HEK293 (cell line): ENCODE measurements at regions not wholly inside any gene's neighbourhood (a gene's known extent, or its start where the extent isn't known, plus 50 kb on each side); places are given as distances from the start of the nearest gene placed in this dataset.

Experiments used
- CTCF ChIA-PET: fragments of 350-600 bp; formaldehyde crosslinking; extraction: SDS; loops from one replicate; lab custom pipeline; 2021; ENCODE audit warnings: antibody characterized with exemption; lab: Yijun Ruan, JAX
- POLR2A ChIA-PET: fragments of 300-600 bp; formaldehyde crosslinking; extraction: SDS; loops from one replicate; lab custom pipeline; 2020; ENCODE audit warnings: antibody characterized with exemption, inconsistent platforms; lab: Yijun Ruan, JAX
- H3K27ac ChIP-seq: fragments of 200-500 bp; sonication (Bioruptor generic); 2 replicates; pipeline ENCODE4 v1.5.1; 2014; ENCODE audit warnings: low read depth, low read length, control low read depth, inconsistent platforms; ENCODE audit errors: extremely low read depth
- H3K36me3 ChIP-seq, 2 experiments: fragments of 200-500 bp in 1 of 2; sonication (Bioruptor generic) in 1 of 2; 1 replicate in 1 of 2; 2 replicates in 1 of 2; pipeline ENCODE4 v1.5.1; 2014 to 2017; ENCODE audit warnings: inconsistent platforms in 2 of 2, low read length in 2 of 2; ENCODE audit not compliant: control insufficient read depth in 2 of 2, insufficient read depth in 1 of 2
- H3K4me1 ChIP-seq: fragments of 200-500 bp; sonication (Bioruptor generic); 2 replicates; pipeline ENCODE4 v1.5.1; 2014; ENCODE audit warnings: mild to moderate bottlenecking, low read length, inconsistent platforms; ENCODE audit not compliant: control insufficient read depth, insufficient read depth
- H3K4me3 ChIP-seq: 2 replicates; pipeline ENCODE4 v1.5.1; 2011; ENCODE audit warnings: low read depth, mild to moderate bottlenecking, control low read depth, low read length, moderate library complexity
- H3K9me3 ChIP-seq: fragments of 200-500 bp; sonication (Bioruptor generic); 2 replicates; pipeline ENCODE4 v1.5.1; 2014; ENCODE audit warnings: low read depth, low read length, inconsistent platforms; ENCODE audit not compliant: control insufficient read depth, insufficient read depth
- BCL11B ChIP-seq: fragments of 450-650 bp; formaldehyde crosslinking; IDR thresholded peaks from 2 replicates; pipeline ENCODE4 v1.5.1; 2016; ENCODE audit warnings: low read depth, missing biosample characterization, missing genetic modification characterization
- MEIS1 ChIP-seq: sonication (generic); formaldehyde crosslinking; IDR thresholded peaks from 2 replicates; pipeline ENCODE4 v1.8.1; 2022; ENCODE audit warnings: missing genetic modification reagents, mild to moderate bottlenecking, borderline replicate concordance
- PRDM6 ChIP-seq: fragments of 450-650 bp; formaldehyde crosslinking; IDR thresholded peaks from 2 replicates; pipeline ENCODE4 v1.5.1; 2017; ENCODE audit warnings: missing biosample characterization, missing genetic modification characterization
- SETDB1 ChIP-seq: IDR thresholded peaks from one replicate; pipeline ENCODE4 v1.6.1; 2017; ENCODE audit warnings: mild to moderate bottlenecking, low read length, moderate library complexity, mixed read lengths; ENCODE audit not compliant: insufficient read length
- SP7 ChIP-seq: fragments of 450-650 bp; formaldehyde crosslinking; IDR thresholded peaks from 2 replicates; pipeline ENCODE4 v1.5.1; 2016; ENCODE audit warnings: missing biosample characterization, missing genetic modification characterization
- ZBTB11 ChIP-seq: fragments of 450-650 bp; formaldehyde crosslinking; conservative IDR thresholded peaks from 2 replicates; pipeline ENCODE4 v1.5.1; 2016; ENCODE audit warnings: low read depth, missing biosample characterization, missing genetic modification characterization
- ZBTB44 ChIP-seq: fragments of 450-650 bp; IDR thresholded peaks from 2 replicates; pipeline ENCODE4 v1.5.1; 2018; ENCODE audit warnings: missing biosample characterization, mild to moderate bottlenecking, missing genetic modification characterization
- ZNF16 ChIP-seq: fragments of 450-650 bp; formaldehyde crosslinking; IDR thresholded peaks from 2 replicates; pipeline ENCODE4 v1.5.1; 2016; ENCODE audit warnings: low read depth, missing biosample characterization, missing genetic modification characterization
- ZNF184 ChIP-seq: fragments of 450-650 bp; IDR thresholded peaks from 2 replicates; pipeline ENCODE4 v1.5.1; 2018; ENCODE audit warnings: missing biosample characterization, mild to moderate bottlenecking, missing genetic modification characterization
- ZNF2 ChIP-seq: fragments of 450-650 bp; formaldehyde crosslinking; IDR thresholded peaks from 2 replicates; pipeline ENCODE4 v1.5.1; 2016; ENCODE audit warnings: missing biosample characterization, missing genetic modification characterization
- ZNF302 ChIP-seq: fragments of 450-650 bp; formaldehyde crosslinking; IDR thresholded peaks from 2 replicates; pipeline ENCODE4 v1.5.1; 2016; ENCODE audit warnings: missing biosample characterization, missing genetic modification characterization, low read depth
- ZNF362 ChIP-seq: fragments of 450-650 bp; formaldehyde crosslinking; IDR thresholded peaks from 2 replicates; pipeline ENCODE4 v1.5.1; 2016; ENCODE audit warnings: missing biosample characterization, missing genetic modification characterization
- ZNF366 ChIP-seq: fragments of 450-650 bp; formaldehyde crosslinking; conservative IDR thresholded peaks from 2 replicates; pipeline ENCODE4 v1.5.1; 2016; ENCODE audit warnings: missing biosample characterization, missing genetic modification characterization
- ZNF600 ChIP-seq: fragments of 450-650 bp; formaldehyde crosslinking; IDR thresholded peaks from 2 replicates; pipeline ENCODE4 v1.5.1; 2016; ENCODE audit warnings: missing biosample characterization, missing genetic modification characterization
- ZNF830 ChIP-seq: fragments of 450-650 bp; IDR thresholded peaks from 2 replicates; pipeline ENCODE4 v1.5.0; 2018; ENCODE audit warnings: missing biosample characterization, missing genetic modification characterization, low read depth, mild to moderate bottlenecking, moderate library complexity
- ZXDB ChIP-seq: fragments of 450-650 bp; formaldehyde crosslinking; IDR thresholded peaks from 2 replicates; pipeline ENCODE4 v1.5.1; 2016; ENCODE audit warnings: missing biosample characterization, missing genetic modification characterization

- TF ChIP-seq ZBTB11 (tag by site-specific recombination) (no peak), ZNF600 (tag by site-specific recombination) (no peak), ZNF366 (peak; percentile 92), BCL11B (tag by site-specific recombination) (0 out of 2 replicates have a peak, but pooled peaks have one; percentile 34), SP7 (tag by site-specific recombination) (peak; percentile 52), ZNF16 (tag by site-specific recombination) (no peak), ZNF302 (tag by site-specific recombination) (no peak)
- TF ChIP-seq, all 188 proteins: peak for 10
These were observed 72.7 kb upstream of the TENM3 start (continued) for GRCh38 chr4:182170417-182170935.

GRCh38 chr4:182174979-182175378, 68.2 kb upstream of the TENM3 start:
- H3K27ac ChIP-seq = no peak overlapping the region
- H3K36me3 ChIP-seq = no peaks in the 10 kb centered on the region
- H3K4me1 ChIP-seq = peaks cover 34% of the 10 kb centered on the region
- H3K4me3 ChIP-seq = no peak overlapping the region
- ChIA-PET CTCF (interaction anchor here (0.5 kb wide), 1 partner anchor 606 kb away, joined by 3 read pairs; no protein-coding TSS in a partner anchor), POLR2A (no interaction called here)
- H3K9me3 ChIP-seq = no peaks in the 10 kb centered on the region
- TF ChIP-seq SETDB1 (no peak), ZXDB (tag by site-specific recombination) (no peak), MEIS1 (CRISPR knock-in tag) (no peak), ZNF362 (tag by site-specific recombination) (no peak), ZNF184 (tag by site-specific recombination) (0 out of 2 replicates have a peak, but pooled peaks have one; percentile 54), ZNF2 (tag by site-specific recombination) (no peak), ZBTB44 (tag by site-specific recombination) (peak; percentile 37; the same call in 1 of the 2 replicates), ZNF830 (tag by site-specific recombination) (no peak), PRDM6 (tag by site-specific recombination) (peak; percentile 46; the same call in 1 of the 2 replicates)
